ENCODE measurements at regions not wholly inside any gene's neighbourhood (a gene's known extent, or its start where the extent isn't known, plus 50 kb on each side); places are given as distances from the start of the nearest gene placed in this dataset.

DNA sequence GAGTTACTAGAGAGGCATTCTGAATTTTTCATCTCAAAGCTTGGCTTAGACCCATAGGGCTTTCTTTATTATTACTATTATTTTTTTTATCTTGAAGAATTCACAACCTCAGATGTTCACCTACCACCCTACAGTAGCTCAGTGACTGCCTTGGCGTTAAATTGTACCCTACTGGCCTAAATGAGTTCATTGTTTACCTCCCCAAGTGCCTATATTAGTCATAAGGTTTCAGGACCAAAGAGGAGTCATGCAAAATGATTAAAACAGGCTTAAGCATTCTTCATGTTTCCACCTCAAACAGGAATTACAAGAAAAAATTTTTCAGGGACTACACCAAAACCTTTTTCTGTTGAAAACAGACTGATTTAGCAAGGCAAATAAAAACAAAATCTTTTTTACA is 751.5 kb downstream of the SQOR start:
- H3K4me3 ChIP-seq (replicated peaks; ENCODE audit: low read depth, low read length) = no peak overlapping the region
- TF ChIP-seq, protein P1, sequence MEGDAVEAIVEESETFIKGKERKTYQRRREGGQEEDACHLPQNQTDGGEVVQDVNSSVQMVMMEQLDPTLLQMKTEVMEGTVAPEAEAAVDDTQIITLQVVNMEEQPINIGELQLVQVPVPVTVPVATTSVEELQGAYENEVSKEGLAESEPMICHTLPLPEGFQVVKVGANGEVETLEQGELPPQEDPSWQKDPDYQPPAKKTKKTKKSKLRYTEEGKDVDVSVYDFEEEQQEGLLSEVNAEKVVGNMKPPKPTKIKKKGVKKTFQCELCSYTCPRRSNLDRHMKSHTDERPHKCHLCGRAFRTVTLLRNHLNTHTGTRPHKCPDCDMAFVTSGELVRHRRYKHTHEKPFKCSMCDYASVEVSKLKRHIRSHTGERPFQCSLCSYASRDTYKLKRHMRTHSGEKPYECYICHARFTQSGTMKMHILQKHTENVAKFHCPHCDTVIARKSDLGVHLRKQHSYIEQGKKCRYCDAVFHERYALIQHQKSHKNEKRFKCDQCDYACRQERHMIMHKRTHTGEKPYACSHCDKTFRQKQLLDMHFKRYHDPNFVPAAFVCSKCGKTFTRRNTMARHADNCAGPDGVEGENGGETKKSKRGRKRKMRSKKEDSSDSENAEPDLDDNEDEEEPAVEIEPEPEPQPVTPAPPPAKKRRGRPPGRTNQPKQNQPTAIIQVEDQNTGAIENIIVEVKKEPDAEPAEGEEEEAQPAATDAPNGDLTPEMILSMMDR (IDR thresholded peaks at IDR 0.05; ENCODE audit: low read depth, low read length, missing control alignments) = no peak
- no peak for DNase-seq (ENCODE audit: extremely low read depth, low read depth)

GRCh38 chr15:46389739-46390138 is 754.9 kb downstream of the SQOR start:
- DNase-seq (ENCODE audit: extremely low read depth, low read depth) = no peak
- no peak overlapping the region for H3K4me3 ChIP-seq (replicated peaks; ENCODE audit: low read depth, low read length)
- TF ChIP-seq, protein P1 (IDR thresholded peaks at IDR 0.05; ENCODE audit: low read depth, low read length, missing control alignments) = no peak

GRCh38 chr15:46394463-46394862 is 759.6 kb downstream of the SQOR start:
- no peak for DNase-seq (ENCODE audit: extremely low read depth, low read depth)
- TF ChIP-seq, protein P1 (IDR thresholded peaks at IDR 0.05; ENCODE audit: low read depth, low read length, missing control alignments) = no peak
- no peak overlapping the region for H3K4me3 ChIP-seq (replicated peaks; ENCODE audit: low read depth, low read length)

GRCh38 chr15:46408312-46408711 is 773.5 kb downstream of the SQOR start:
- no peak for DNase-seq (ENCODE audit: extremely low read depth, low read depth)
- TF ChIP-seq, protein P1 (IDR thresholded peaks at IDR 0.05; ENCODE audit: low read depth, low read length, missing control alignments) = no peak
- no peak overlapping the region for H3K4me3 ChIP-seq (replicated peaks; ENCODE audit: low read depth, low read length)

- TF ChIP-seq, protein P1 (IDR thresholded peaks at IDR 0.05; ENCODE audit: low read depth, low read length, missing control alignments) = no peak
- H3K4me3 ChIP-seq (replicated peaks; ENCODE audit: low read depth, low read length) = no peak overlapping the region
- DNase-seq (ENCODE audit: extremely low read depth, low read depth) = no peak
Observed at GRCh38 chr15:46409841-46410301, 775.0 kb downstream of the SQOR start.

- DNase-seq (ENCODE audit: extremely low read depth, low read depth) = no peak
- TF ChIP-seq, protein P1 (IDR thresholded peaks at IDR 0.05; ENCODE audit: low read depth, low read length, missing control alignments) = no peak
- no peak overlapping the region for H3K4me3 ChIP-seq (replicated peaks; ENCODE audit: low read depth, low read length)
Observed at GRCh38 chr15:46410705-46411104, 775.9 kb downstream of the SQOR start.

DNA sequence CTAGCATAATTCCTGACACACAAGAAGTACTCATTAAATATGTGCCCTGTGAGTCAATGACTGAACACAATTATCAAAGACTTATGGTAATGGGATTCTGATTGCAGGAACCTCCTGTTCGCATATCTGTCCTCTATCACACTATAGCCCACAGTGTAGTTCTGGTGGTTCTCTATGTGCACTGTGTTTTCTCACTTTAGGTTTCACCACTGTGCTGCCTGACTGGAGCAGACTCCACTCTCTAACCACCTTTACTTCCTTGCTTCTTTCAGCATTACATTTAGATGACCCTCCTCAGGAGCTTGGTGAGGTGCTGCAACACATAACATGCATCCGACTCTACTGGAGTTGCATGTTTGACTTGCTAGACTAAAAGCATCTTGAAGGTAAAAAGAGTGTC is 777.1 kb downstream of the SQOR start:
- DNase-seq (ENCODE audit: extremely low read depth, low read depth) = no peak
- TF ChIP-seq, protein P1 (IDR thresholded peaks at IDR 0.05; ENCODE audit: low read depth, low read length, missing control alignments) = no peak
- H3K4me3 ChIP-seq (replicated peaks; ENCODE audit: low read depth, low read length) = no peak overlapping the region
